ENCODE measurements at regions not wholly inside any gene's neighbourhood (a gene's known extent, or its start where the extent isn't known, plus 50 kb on each side); places are given as distances from the start of the nearest gene placed in this dataset.

GRCh38 chr3:25349828-25350724 lies 78.0 kb upstream of the RARB start:
- TF ChIP-seq CTCF (IDR thresholded peaks at IDR 0.05), result no peak
- no peak for TF ChIP-seq POLR2A (IDR thresholded peaks at IDR 0.05)

Measured in right lobe of liver (tissue), 4 donors.